A549 (cell line): ENCODE measurements at regions not wholly inside any gene's neighbourhood (a gene's known extent, or its start where the extent isn't known, plus 50 kb on each side); places are given as distances from the start of the nearest gene placed in this dataset.

Source experiments
- CBX2 ChIP-seq: fragments of 200-600 bp; sonication (generic); IDR thresholded peaks from 2 replicates; pipeline ENCODE4 v1.6.1; 2016; ENCODE audit warnings: low read depth, mild to moderate bottlenecking, borderline replicate concordance
- CTCF ChIP-seq: fragments of >200 bp; sonication (Bioruptor Twin); formaldehyde crosslinking; IDR thresholded peaks from 3 replicates; pipeline ENCODE4 v1.5.1; 2016
- EP300 ChIP-seq, 2 experiments: fragments of >200 bp; sonication (Bioruptor Twin); formaldehyde crosslinking; IDR thresholded peaks; 2 replicates in 1 of 2; 3 replicates in 1 of 2; pipeline ENCODE4 v1.6.1; 2016 to 2017
- ESRRA ChIP-seq: fragments of 150-350 bp; IDR thresholded peaks from 2 replicates; pipeline ENCODE4 v1.6.1; 2014; ENCODE audit warnings: mild to moderate bottlenecking, low read length, borderline replicate concordance
- KDM1A ChIP-seq: fragments of 200-600 bp; sonication (generic); IDR thresholded peaks from 2 replicates; pipeline ENCODE4 v1.6.1; 2016; ENCODE audit warnings: low read depth, mild to moderate bottlenecking
- MAX ChIP-seq: IDR thresholded peaks from 2 replicates; pipeline ENCODE4 v1.6.1; 2012
- POLR2A ChIP-seq: IDR thresholded peaks from 2 replicates; pipeline ENCODE4 v1.6.1; 2012; ENCODE audit warnings: mild to moderate bottlenecking, low read length

- TF ChIP-seq CBX2, result no peak
- TF ChIP-seq ESRRA, result no peak
- TF ChIP-seq CTCF, result no peak
- TF ChIP-seq KDM1A, result no peak
- TF ChIP-seq POLR2A, result no peak
- no peak for TF ChIP-seq EP300 (IDR thresholded peaks at IDR 0.05)
- no peak for TF ChIP-seq MAX
Observed at GRCh38 chr7:35384761-35385700, 131.1 kb upstream of the TBX20 start.
